Femur (tissue), 1 donor: ENCODE measurements at regions not wholly inside any gene's neighbourhood (a gene's known extent, or its start where the extent isn't known, plus 50 kb on each side); places are given as distances from the start of the nearest gene placed in this dataset.

Source experiments
- DNase-seq: peaks from one replicate; pipeline ENCODE4 v3.0.0-alpha.2; 2017

DNA sequence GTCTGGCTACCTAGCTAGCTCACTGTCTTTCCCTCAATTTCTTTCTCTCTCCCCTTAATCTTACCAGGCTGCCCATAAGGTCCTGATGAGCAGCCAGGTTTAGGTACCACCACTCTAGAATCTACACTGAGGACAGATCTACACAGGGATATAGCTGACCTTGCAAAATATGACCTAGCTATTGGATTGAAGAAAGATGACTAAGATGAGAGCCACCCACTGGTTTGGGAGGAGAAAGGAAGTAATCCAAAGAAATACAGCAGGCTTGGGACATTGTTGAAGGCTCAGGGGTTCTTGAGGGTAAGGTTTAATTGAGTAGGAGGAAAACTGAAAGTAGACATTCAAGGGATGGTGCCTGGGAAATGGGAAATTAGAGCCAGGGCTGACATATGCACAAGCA lies 142.0 kb upstream of the TMC3 start:
- no peak for DNase-seq

- DNase-seq, result no peak
Observed at GRCh38 chr15:81514725-81515124, 140.7 kb upstream of the TMC3 start.

DNA sequence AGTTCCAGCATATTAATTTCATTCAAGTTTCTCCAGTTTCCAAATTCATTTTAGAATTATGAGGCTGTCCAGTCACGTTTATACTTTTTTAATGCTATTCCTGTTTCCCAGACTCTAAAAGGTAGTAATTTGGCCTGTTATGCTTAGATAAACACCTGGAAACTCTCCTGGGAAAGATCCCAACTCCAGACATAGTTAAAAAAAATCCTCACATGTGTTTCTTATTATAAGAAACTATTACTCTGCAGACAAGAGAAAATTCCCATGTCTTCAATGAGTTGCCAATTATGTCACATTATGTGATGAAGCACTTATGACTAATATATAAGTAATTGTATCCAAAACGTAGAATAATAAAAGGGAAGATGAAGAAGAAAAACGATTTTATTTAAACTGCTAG lies 137.1 kb upstream of the TMC3 start:
- no peak for DNase-seq

DNA sequence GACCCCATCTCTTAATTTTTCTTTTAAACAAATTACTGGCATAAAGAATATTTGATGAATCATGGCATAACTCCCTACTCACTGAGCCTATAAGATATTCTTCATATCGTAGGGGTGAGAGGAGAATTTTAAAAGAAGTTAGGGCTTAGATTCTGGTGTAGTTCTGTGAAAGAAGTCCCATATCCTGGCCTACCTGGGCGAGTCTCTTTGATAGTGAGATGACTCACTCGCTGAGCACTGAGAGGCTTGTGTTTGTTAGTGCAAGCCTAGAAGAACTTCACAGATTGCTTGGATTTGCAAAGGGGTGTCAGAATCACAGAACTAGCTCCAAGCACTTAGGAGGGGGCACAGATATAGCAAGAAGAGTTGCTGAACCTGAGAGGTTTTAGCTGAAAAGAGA lies 133.8 kb upstream of the TMC3 start:
- no peak for DNase-seq

GRCh38 chr15:81506936-81507335 lies 132.9 kb upstream of the TMC3 start:
- DNase-seq, result no peak

DNA sequence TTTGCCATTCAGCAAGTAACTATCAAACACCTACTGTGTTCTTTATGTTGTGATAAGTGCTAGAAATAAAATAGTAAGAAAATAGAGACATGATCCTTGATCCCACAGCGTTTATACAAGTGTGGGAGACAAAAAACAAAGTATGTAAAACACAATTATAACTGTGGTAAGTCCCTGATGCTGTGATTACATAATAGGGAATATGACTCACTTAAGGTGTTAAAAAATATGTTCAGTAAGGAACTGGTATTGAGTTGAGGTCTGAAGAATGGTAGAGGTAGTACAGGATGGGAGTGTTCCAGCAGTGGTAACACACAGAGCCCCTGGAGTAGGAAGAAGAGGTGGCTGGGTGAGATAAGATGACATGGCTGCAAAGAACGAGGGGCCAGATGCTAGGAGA lies 132.1 kb upstream of the TMC3 start:
- DNase-seq, result no peak

- no peak for DNase-seq
Observed at GRCh38 chr15:81504170-81504905, 130.3 kb upstream of the TMC3 start.

- DNase-seq, result no peak
Observed at GRCh38 chr15:81502439-81502838, 128.4 kb upstream of the TMC3 start.

DNA sequence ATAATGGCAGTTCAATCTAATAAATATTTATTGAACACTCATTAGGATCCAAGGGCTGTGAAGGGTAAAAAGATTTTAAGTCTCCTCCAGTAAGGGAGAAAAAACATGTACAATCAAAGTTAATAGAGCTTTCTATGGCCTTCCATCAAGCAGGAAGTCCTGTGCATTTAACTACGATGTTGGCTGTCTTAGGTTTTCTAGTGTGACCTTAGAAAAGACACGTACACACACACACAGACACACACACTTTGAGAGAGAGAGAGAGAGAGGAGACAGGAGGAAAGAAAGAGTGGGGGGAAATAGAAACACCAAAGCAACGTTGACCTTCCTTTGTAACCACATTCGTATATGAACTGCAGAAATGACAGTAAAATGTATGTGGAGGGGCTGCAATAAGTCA lies 126.1 kb upstream of the TMC3 start:
- DNase-seq, result no peak

DNA sequence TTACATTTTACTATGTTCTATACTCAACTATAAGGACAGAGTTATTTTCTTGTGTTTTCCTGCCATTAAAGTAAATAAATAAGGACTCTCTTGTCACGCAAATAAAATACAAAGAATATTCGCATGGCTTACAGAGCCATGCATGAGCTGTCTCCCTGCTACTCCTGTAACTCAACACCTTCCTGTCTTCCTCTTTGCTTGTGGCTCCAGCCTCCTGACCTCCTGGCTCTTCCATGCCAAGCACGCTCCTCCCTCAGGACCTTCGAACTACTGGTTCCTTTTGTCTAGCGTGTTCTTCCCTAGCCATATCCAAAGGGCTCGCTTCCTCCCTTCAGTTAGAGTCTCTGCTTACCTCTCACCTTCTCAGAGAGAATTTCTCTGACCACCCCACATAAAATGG lies 124.3 kb upstream of the TMC3 start:
- no peak for DNase-seq

DNA sequence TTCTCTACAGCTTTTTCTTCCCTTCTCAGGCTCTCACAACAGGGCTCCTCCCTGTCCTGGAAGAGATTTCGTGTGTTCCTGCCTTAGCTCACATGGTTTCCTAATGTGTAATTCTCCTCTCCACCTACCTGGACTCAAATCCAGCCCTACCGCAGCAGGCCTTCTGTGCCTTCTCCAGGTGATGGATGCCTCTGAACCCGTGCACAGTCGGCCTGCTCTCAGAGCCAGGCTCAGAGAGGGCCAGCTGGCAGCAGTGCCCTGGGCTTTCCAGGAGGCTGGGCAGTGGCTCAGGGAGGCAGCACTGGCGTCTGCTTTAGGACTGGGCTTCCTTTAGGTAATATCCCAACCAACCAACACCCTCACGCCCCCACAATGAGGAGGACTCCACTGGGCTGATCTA lies 123.2 kb upstream of the TMC3 start:
- peak; percentile 54 for DNase-seq

- DNase-seq, result no peak
Observed at GRCh38 chr15:81495780-81496467, 121.9 kb upstream of the TMC3 start.

DNA sequence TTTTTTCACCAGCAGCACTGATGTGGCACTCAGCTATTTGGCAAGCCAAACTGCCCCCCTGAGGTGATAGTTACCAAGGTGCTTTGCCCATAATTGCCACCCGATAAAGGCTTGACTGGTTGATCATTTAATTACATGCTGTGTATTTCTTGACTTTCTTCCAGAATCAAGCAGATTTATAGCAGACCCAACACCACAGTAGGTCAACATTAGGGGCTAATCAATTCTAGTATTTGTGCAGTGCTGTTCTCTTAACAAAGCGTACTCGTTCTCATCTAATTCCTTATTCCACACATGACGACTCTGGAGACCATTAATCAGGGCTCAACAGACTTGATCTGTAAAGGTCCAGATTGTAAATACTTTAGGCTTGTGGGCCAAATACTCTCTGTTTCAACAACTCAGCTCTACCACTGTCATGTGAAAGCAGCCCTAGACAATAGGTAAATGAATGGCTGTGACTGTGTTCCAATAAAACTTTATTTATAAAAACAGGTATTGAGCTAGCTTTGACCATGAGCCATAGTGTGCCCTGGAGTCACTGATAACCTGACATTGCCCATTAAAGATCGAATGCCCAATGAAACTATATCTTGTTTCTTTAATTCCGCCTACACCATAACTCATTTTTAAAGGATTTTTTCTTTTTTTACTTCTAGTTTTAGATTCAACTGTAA lies 119.1 kb upstream of the TMC3 start:
- DNase-seq, result no peak

DNA sequence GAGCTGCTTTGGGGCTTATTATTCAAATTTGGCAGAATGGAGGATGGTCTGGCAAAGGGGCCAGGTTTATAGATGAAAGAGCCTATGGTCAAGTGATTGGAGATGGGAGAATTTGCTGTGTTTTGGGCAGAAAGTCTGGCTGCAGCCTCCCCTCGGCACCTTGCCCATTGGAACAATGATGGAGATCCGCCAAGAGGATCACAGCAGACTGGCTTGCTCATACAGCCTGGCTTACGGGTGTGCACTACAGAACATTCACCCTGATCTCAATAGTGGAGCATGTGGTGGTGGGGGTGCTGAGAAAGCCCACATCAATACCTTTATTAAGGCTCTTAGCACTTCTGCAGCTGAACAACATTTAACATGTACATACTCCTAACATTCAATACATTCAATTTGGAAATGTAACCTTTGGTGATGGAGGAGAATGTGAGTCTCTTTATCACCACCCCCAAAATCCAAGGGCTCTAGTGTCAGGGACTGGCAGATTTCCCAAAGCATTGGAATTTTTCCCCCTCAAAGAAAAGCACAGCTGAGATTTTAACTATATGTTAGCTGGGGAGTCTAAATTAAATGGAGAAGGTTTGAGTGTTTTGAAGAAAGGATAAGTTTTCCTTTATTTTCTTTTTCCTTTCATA lies 118.4 kb upstream of the TMC3 start:
- DNase-seq, result peak; percentile 85

DNA sequence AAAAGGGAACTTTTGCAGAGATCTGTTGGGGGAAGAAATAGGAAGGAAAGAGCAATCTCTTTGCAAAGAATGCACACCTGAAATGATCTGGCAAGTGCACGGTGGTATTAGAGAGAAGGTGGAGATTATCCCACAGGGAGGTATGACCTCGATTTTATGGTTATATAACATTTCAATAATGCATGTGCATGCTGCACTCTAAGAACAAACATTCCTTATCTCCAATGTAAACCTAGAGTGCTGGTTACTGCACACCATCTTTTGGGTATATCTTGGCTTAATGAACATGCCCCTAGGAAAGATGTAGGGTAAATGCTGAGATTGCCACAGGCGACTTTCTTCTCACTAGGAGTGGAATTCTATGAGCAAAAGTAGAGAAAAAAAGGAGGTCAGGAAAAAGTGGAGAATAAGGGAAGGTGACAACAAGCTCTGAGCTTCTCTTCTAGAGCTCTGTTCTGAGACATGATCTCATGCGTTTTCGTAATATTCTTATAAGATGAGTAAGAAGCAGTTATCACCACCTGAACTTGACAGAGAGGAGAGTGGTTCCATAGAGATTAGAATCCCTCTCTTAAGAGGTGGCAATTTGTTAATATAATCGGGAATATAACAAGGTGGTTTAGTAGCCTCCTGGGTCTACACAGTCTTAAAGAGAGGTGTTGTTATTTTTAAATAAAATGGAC lies 117.5 kb upstream of the TMC3 start:
- DNase-seq, result no peak

DNA sequence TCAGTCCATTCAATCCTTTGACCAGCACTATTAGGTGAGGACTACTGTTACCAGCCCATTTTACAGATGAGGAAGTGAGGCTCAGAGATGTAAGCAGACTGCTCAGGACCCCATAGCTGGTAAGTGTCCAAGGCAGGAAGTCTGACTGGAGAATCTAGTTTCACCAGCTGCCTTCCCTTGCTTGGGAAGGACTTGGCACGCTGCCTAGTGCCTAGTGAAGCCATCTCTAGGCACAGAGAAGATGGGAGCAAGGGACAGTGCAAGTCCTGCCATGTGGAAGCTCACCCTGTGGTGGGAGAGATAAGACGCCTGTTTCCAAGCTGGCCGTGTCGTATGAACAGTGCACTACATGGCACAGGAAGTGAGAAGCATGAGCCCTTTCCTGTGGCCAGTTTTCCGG lies 111.8 kb upstream of the TMC3 start:
- no peak for DNase-seq

- no peak for DNase-seq
Observed at GRCh38 chr15:81484086-81484955, 110.3 kb upstream of the TMC3 start.

GRCh38 chr15:81483496-81483895 lies 109.5 kb upstream of the TMC3 start:
- no peak for DNase-seq

DNA sequence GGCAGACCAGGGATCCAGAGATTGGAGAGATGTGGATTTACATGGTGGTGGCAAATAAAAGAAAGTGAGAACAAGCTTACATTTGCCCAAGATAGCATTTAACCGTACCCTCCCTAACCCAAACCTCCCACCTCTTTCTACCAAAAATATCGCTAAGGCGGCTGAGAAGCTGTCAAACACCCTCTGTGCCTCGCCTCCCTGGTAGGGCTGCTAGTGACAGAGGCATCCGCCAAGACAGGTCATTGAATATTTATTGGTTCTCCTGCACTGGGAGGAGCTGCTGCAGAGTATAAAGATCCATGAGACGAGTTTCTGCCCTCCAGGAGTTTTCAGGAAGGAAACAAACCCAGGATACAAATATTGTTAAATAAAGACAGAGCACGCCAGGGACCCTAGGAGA lies 107.3 kb upstream of the TMC3 start:
- DNase-seq, result no peak

DNA sequence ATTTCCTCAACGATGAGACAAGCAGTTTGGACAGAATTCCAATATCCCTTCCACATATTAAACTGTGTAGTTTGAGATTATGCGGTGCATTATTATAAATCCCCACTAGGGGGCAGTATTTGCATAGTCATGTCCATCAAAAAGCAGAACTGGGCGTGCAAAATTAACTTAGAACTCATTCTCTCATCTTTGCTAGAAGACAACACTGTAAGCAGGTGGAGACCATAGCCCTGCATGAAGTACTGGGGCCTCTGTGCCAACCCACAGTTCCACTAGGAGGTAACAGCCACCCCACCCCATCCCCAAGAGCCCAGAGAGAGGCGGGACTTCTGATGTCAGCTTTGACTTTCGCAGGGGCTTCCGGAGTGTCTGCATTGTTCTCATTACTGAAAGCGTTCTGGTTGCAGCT lies 106.6 kb upstream of the TMC3 start:
- DNase-seq, result peak; percentile 46

DNA sequence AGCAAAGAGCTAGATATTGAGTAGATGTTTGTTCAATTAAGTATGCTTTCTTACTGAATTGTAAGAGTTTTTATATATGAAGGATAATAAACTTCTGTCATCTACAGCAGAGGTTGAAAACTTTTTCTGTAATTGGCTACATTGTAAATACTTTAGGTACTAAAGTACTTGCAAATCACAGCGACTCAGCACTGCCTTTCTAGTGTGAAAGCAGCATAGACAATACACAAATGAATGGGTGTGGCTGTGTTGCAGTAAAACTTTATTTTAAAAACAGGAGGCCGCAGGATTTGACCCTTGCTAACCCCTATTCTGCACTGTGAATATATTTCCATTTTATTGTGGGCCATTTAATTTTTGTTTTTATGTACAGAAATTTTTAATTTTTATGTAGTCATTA lies 104.3 kb upstream of the TMC3 start:
- no peak for DNase-seq

GRCh38 chr15:81475926-81476325 lies 101.9 kb upstream of the TMC3 start:
- DNase-seq, result no peak
